Transverse colon (tissue), 3 donors: ENCODE measurements at regions not wholly inside any gene's neighbourhood (a gene's known extent, or its start where the extent isn't known, plus 50 kb on each side); places are given as distances from the start of the nearest gene placed in this dataset.

Experiments used
- CTCF ChIP-seq, 5 experiments: fragments of 200-600 bp in 3 of 5; fragments of 450-650 bp in 2 of 5; sonication (generic) in 3 of 5; IDR thresholded peaks; 1 replicate in 2 of 5; 2 replicates in 3 of 5; pipeline ENCODE4 v1.5.1; 2016 to 2017; ENCODE audit warnings: antibody characterized with exemption in 5 of 5, inconsistent platforms in 3 of 5, mild to moderate bottlenecking in 2 of 5, moderate library complexity in 1 of 5
- POLR2A ChIP-seq: fragments of 450-650 bp; IDR thresholded peaks from one replicate; pipeline ENCODE4 v1.6.1; 2016; ENCODE audit warnings: antibody characterized with exemption, mild to moderate bottlenecking, moderate library complexity

GRCh38 chr18:65941482-65941881 lies 190.7 kb downstream of the CDH7 start:
- no peak for TF ChIP-seq POLR2A
- TF ChIP-seq CTCF (IDR thresholded peaks at IDR 0.05), result no peak
